ENCODE measurements at regions not wholly inside any gene's neighbourhood (a gene's known extent, or its start where the extent isn't known, plus 50 kb on each side); places are given as distances from the start of the nearest gene placed in this dataset.
A peak's percentile ranks its signal among the peaks of the same experiment; 100 is the strongest.

- TF ChIP-seq MEIS2 (IDR thresholded peaks at IDR 0.05; ENCODE audit: partially characterized antibody) (peak; percentile 22), POLR2A (conservative IDR thresholded peaks at IDR 0.05) (no peak), TCFL5 (CRISPR knock-in tag; conservative IDR thresholded peaks at IDR 0.05) (no peak), CTCF (IDR thresholded peaks at IDR 0.05 in 2 of 3, conservative IDR thresholded peaks at IDR 0.05 in 1 of 3; ENCODE audit: insufficient read depth in 2 of 3, low read depth in 1 of 3, low read length in 3 of 3) (no peak), SNRNP70 (optimal IDR thresholded peaks at IDR 0.05; ENCODE audit: low read depth, low read length) (no peak)
- TF ChIP-seq, protein P1, sequence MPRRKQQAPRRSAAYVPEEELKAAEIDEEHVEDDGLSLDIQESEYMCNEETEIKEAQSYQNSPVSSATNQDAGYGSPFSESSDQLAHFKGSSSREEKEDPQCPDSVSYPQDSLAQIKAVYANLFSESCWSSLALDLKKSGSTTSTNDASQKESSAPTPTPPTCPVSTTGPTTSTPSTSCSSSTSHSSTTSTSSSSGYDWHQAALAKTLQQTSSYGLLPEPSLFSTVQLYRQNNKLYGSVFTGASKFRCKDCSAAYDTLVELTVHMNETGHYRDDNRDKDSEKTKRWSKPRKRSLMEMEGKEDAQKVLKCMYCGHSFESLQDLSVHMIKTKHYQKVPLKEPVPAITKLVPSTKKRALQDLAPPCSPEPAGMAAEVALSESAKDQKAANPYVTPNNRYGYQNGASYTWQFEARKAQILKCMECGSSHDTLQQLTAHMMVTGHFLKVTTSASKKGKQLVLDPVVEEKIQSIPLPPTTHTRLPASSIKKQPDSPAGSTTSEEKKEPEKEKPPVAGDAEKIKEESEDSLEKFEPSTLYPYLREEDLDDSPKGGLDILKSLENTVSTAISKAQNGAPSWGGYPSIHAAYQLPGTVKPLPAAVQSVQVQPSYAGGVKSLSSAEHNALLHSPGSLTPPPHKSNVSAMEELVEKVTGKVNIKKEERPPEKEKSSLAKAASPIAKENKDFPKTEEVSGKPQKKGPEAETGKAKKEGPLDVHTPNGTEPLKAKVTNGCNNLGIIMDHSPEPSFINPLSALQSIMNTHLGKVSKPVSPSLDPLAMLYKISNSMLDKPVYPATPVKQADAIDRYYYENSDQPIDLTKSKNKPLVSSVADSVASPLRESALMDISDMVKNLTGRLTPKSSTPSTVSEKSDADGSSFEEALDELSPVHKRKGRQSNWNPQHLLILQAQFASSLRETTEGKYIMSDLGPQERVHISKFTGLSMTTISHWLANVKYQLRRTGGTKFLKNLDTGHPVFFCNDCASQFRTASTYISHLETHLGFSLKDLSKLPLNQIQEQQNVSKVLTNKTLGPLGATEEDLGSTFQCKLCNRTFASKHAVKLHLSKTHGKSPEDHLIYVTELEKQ (CRISPR knock-in tag; IDR thresholded peaks at IDR 0.05) = no peak
Observed at GRCh38 chrX:39627257-39627656, 470.5 kb downstream of the BCOR start.
